ENCODE measurements at regions not wholly inside any gene's neighbourhood (a gene's known extent, or its start where the extent isn't known, plus 50 kb on each side); places are given as distances from the start of the nearest gene placed in this dataset.

GRCh38 chr1:234778221-234779159 is 168.5 kb upstream of the IRF2BP2 start (continued):
- TF ChIP-seq NFE2L1 (tag; IDR thresholded peaks at IDR 0.05; ENCODE audit: borderline replicate concordance, low read depth) = no peak
- peak; percentile 77 for TF ChIP-seq ZBTB40 (IDR thresholded peaks at IDR 0.05)
- no peak for TF ChIP-seq ZBTB40 (CRISPR knock-in tag; IDR thresholded peaks at IDR 0.05)
- TF ChIP-seq ARID3B (CRISPR knock-in tag; IDR thresholded peaks at IDR 0.05; ENCODE audit: borderline replicate concordance) = 0 out of 2 replicates have a peak, but pooled peaks have one; percentile 20
- TF ChIP-seq ZNF436 (CRISPR knock-in tag; IDR thresholded peaks at IDR 0.05) = no peak
- TF ChIP-seq HES1 (IDR thresholded peaks at IDR 0.05; ENCODE audit: low read depth) = 0 out of 2 replicates have a peak, but pooled peaks have one; percentile 6
- TF ChIP-seq ZNF778 (CRISPR knock-in tag; IDR thresholded peaks at IDR 0.05) = no peak
- TF ChIP-seq RBM15 (IDR thresholded peaks at IDR 0.05; ENCODE audit: insufficient read depth, low read length) = no peak
- 0 out of 2 replicates have a peak, but pooled peaks have one; percentile 19 for TF ChIP-seq PHF8 (IDR thresholded peaks at IDR 0.05; ENCODE audit: borderline replicate concordance, low read length)
- TF ChIP-seq POLR2G (IDR thresholded peaks at IDR 0.05; ENCODE audit: low read depth, low read length) = no peak
- TF ChIP-seq RCOR1 (IDR thresholded peaks at IDR 0.05; ENCODE audit: borderline replicate concordance in 1 of 2, low read depth in 2 of 2, low read length in 2 of 2) = no peak
- TF ChIP-seq GMEB1 (CRISPR knock-in tag; IDR thresholded peaks at IDR 0.05) = peak; percentile 29; the same call in 1 of the 2 replicates

Measured in K562 (cell line).